Loucy (cell line): ENCODE measurements at regions not wholly inside any gene's neighbourhood (a gene's known extent, or its start where the extent isn't known, plus 50 kb on each side); places are given as distances from the start of the nearest gene placed in this dataset.

Experiments
- CTCF ChIP-seq: fragments of 200-600 bp; sonication (generic); conservative IDR thresholded peaks from 2 replicates; pipeline ENCODE4 v1.5.1; 2014; ENCODE audit warnings: mild to moderate bottlenecking, antibody characterized with exemption, low read length
- EZH2phosphoT487 ChIP-seq: fragments of 200-600 bp; IDR thresholded peaks from 2 replicates; pipeline ENCODE4 v1.6.1; 2018; ENCODE audit warnings: antibody characterized with exemption, mild to moderate bottlenecking, moderate library complexity, borderline replicate concordance

GRCh38 chr17:62882878-62883277 is 74.8 kb upstream of the MARCHF10 start:
- TF ChIP-seq CTCF, result no peak
- TF ChIP-seq EZH2phosphoT487, result no peak
